HG03159 (cell line): ENCODE measurements at regions not wholly inside any gene's neighbourhood (a gene's known extent, or its start where the extent isn't known, plus 50 kb on each side); places are given as distances from the start of the nearest gene placed in this dataset.
"Not testable (repeated sequence)": the region's sequence is repeated elsewhere in the genome, so short reads cannot be mapped to it uniquely, and the experiment has no call there.

Experiments
- ATAC-seq: cut with Tn5 transposase; IDR thresholded peaks from one replicate; pipeline ENCODE4 v1.9.1; 2021; ENCODE audit warnings: mild to moderate bottlenecking, moderate library complexity; ENCODE audit not compliant: unreplicated experiment

DNA sequence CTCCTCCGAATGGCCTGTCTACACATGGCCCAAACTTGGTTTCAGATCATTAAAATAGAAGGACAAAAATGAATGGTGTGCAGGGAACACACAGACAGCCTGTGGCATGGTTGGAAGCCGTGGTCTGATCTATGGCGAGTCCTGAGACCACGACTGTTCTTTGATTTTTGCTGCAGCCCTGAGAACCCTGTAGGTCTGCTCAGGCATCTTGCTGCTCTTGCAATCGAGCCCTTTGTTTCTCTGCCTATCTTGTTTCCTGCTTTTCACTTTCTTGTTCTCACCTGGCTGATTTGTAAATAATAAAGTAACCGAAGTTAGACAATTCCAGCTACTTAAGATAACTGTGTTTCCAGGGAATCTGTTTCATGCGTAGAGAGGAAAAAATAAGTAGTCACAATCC is 54.1 kb upstream of the NBPF9 start:
- not testable (repeated sequence) for ATAC-seq

DNA sequence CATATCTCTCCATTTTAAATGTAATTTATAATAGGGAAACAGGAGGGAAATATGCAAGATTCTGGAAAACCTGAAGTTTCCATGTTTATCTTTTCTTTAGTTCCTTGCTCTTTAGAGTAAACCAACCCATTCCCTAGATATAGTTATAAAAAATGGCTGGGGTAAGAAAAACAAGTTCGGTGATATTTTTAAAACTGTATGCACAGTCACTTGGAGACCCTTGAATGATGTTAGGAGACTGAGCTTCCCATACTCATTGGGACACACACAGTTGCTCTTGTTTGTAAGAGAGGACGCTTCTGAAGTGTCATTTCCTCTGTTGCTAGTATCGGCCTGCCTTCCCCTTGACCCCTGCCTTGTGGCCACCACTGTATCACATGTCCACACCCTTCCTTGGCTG is 55.0 kb upstream of the NBPF9 start:
- ATAC-seq, result not testable (repeated sequence)

DNA sequence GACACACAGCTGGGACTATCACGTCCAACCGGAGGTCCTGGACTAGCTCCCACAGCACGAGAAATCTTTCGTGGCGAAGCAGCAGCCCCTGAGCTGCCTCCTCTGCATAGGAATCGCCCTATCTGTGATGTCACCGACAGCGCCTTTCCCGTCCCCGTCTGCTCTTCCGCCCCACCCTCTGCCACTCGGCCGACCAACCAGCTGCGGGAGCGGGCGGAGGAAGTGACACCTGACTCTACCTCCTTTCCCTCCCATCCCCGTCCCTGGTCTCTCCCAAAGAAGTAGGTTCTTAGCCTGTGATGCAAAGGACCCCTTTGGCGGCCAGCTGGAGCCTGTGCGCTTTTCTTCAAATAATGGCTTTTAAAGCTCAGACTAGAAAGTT is 59.7 kb upstream of the NBPF9 start:
- peak; percentile 56 for ATAC-seq

DNA sequence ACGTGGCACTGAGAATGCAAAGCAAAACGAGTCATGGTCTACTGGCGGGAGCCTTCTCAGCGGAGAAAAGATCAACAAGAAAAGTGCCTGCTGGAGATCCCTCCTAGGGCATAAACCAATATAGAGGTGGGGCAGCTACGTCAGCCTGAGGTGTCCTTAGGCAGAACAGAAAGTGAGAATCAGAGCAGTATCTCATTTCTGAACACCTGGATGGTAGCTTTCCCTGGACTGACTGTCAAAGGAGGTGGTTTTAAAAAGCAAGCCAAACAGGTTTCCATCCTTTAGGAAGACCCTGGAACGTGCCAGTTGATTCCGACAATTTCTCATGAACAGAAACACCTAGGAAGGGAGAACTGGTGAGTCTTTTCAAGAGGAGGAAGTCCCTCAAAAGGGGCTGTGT is 71.4 kb upstream of the NBPF9 start:
- ATAC-seq, result not testable (repeated sequence)

DNA sequence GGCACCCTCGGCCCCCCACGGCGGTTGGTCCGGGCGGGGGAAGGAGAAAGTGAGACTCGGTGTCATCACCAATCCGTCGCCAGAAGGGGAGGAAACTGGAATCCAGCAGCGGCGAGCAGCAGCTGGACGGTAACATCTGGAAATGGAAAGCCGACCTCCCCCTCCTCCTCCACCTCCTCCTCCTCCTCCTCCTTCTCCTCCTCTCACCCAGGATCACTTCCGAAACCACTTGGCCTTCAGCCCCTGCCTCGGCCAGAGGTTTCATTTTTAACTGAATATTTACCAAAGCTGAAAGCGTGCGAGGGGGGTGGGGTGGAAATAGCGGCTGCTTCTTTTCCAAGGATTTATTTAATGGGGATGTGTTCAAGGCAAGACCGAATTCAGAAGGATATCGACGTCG is 72.5 kb upstream of the NBPF9 start:
- ATAC-seq, result not testable (repeated sequence)

DNA sequence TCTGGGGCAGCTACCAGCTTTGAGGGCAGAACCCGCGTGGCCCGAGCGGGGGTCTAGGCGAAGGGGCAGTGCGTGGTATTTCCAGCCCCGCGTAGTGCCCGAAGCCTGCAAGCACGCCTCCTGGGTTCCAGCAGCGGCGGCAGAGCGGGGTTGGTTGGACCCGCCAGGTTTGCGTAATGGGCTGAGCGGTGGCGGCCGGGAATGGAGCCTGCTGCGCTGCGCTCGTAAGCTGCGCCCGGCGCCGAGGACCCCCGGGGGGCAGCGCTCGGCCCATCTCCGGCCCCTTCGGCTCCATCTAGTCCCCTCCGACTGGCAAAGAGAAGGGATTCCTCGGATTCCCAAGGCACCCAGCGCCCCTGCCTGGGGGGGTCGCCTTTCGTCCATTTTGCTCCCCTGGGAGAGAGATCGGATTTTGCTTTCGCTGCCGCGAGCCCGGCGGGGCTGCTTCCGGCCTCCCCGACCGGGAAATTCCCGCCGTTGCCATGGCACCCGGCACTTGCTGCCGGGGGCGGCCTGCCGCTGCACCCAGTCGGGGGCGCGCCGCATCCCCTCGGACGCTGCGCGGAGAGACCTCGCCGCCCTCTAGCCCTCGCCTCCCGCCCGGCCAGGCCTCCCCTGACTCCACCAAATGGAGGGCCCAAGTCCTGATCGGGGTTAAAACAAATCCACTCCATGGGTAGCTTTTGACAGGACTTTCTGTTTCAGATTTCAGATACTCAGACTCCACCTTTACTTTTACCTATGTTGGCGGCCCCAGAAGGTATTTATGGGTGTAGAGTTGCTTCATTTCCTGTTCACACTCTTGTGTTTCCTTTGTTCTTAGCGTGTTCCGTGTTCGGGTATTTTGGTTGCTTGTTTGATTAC is 73.3 kb upstream of the NBPF9 start:
- not testable (repeated sequence) for ATAC-seq

DNA sequence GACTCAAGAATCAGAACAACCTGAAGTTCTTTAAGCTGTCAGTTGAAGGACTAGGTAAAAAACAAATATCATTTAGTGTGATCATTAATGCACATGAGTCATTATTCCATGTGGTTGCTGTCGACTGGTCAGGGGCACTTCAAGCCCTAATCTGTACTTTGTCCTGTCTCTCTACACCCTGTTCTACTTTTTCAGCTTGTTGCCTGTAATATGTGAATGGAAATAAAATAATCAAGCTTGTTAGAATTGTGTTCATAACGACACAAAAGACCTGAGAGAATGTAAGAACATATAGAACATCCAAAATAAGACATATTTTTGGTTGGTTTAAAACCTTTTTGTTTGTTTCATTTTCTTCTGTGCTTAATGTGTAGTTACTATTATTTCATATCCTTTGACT is 87.4 kb upstream of the NBPF9 start:
- not testable (repeated sequence) for ATAC-seq

DNA sequence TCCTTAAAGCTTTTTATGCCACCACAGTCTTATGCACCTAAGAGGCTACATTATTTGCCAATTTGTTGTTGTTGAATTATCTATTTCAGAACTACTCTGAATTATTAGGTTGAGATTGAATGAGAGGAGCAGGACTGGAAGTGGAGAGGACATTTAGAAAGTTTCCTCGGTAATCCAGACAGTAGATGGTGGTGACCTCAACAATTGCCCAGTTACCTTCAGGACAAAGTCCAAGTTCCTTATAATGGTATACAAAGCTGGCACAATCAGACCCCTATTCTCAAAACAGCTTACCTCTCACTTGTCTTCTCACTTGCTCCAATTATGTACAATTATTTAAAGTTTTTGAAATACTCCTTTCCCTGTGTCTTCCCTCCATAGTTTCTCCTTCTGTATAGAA is 93.3 kb upstream of the NBPF9 start:
- not testable (repeated sequence) for ATAC-seq

DNA sequence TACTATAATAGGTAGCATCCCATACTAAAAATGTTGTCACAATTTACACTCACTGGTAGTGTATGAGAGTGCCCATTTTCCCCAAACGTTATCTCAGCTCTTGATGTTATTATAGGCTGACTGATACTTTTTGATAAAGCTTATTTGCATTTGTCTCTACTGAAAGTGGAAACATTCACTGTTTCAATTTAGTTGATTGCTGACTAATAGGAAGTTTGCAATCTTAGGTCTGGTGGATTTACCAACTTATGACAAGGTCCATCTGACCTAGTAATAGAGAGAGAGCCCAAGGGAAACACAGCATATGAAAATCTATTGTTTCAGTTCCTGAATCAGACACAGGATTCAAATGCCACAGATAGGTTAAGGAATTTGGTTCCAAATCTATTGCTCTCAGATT is 97.2 kb upstream of the NBPF9 start:
- ATAC-seq, result peak; percentile 76

DNA sequence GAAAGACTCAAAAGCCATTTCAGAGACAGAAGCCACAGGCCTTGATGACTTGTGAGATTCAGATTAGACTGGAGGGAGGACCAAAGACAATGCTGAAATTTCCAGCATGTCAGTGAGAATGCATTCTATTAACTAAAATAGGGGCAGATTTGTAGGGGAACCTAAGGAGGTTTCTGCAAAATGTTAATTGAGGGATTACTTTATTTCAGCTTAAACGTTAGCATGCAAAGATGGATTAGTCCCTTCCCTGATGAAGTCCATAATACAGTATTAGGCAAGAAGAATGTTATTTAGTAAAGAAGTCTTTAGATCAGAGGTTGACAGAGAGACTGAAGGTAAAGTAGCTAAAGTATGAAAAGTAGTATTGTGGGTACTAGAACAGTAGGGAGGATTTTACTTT is 98.9 kb upstream of the NBPF9 start:
- not testable (repeated sequence) for ATAC-seq

DNA sequence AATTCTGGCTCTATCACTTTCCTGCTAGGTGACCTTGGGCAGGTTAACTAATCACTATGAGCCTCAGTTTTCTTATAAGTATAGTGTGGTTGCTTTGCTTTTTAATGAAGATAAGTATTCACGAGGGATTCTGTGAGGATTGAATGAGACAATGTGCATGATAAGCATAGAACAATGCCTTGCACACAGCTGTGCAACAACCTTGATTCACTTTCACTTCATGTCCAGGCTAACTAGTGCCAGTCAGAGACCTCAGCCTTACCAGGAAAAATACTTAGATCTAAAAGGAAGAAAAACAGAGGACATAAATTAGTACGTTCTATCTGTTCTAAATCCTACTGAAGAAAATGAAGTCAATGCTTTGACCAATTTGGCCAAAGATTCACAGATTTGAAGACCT is 101.0 kb upstream of the NBPF9 start:
- not testable (repeated sequence) for ATAC-seq

DNA sequence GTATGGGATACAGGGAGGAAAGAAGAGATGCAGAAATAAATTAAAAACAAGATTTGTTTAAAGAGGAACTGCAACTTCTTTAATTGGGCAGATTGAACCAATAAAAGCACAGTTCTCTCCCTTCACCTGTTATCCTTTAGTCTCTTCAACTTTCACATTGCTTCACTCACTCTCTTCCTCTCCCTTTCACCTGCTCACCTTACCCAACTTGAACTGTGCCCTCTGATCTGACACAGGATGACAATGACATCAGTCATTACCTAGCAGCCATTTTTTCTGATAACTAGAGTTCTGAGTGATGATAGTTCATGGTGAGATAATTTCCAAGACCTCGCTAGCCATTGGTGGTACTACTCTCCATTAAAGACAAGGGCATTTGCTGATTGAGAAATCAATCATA is 105.5 kb upstream of the NBPF9 start:
- not testable (repeated sequence) for ATAC-seq

DNA sequence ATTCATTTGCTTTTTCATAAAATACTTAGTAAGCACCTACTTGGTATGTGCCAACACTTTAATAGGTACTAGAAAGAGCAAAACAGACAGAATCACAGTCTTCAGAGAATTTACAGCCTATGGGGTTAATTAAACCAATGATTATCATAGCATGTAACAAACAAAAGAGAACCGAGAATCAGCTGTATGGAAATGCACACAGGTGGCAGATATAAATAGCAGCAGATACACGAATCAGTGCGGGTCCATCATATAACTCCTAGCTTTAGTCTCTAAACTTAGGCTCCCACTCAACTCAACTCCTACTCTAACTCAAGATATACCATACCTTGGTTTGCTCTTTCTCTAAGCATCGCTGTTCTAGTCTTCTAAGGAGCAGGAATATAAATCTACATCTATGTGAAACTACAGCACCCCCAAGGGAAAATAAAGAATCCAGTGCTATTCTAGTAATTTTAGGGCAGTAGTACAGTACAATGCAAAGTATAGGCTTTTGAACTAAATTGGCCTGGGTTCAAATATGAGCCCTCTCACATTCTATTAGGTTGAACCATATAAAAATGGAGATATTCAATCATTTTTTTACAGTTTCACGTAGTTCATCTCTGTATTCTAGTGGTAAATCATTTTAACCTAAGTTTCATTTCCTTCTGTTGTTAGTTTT is 108.5 kb upstream of the NBPF9 start:
- ATAC-seq, result peak; percentile 80

DNA sequence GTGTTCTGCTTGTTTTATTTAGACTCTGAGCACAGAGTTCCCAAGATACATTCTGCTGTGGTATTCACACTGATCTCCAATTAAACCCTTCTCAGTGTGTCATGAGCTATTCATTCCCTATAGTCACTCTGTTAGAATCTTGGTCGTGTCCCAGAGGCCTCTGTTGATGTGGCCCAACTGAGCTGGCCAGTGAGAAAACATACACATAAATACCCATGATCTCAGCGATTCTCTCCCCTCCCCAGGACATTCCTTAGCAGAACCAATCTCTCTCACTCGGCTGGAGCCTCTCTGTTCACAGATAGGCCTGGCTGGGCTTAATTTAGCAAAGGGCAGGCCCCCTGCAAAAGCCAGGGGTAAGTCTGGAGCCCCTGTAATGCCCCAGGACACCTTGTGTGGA is 109.6 kb upstream of the NBPF9 start:
- ATAC-seq, result not testable (repeated sequence)

DNA sequence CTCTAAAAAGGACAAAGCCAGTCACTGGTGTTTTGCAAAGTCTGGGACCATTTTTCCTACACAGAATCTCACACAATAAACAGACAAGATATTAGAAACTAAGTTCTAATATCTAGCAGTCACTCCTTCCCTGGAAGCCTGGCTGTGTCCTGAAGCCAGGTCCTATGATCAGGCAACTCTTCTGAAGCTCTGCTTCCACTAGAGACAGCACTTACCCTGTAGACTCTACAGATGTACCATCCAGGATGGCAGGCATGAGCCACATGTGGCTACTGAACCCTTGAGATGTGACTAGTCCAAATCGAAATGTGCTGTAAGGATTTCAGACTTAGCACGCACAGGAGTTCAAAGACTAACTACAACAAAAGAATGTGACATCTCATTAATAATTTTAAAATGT is 110.3 kb upstream of the NBPF9 start:
- not testable (repeated sequence) for ATAC-seq

DNA sequence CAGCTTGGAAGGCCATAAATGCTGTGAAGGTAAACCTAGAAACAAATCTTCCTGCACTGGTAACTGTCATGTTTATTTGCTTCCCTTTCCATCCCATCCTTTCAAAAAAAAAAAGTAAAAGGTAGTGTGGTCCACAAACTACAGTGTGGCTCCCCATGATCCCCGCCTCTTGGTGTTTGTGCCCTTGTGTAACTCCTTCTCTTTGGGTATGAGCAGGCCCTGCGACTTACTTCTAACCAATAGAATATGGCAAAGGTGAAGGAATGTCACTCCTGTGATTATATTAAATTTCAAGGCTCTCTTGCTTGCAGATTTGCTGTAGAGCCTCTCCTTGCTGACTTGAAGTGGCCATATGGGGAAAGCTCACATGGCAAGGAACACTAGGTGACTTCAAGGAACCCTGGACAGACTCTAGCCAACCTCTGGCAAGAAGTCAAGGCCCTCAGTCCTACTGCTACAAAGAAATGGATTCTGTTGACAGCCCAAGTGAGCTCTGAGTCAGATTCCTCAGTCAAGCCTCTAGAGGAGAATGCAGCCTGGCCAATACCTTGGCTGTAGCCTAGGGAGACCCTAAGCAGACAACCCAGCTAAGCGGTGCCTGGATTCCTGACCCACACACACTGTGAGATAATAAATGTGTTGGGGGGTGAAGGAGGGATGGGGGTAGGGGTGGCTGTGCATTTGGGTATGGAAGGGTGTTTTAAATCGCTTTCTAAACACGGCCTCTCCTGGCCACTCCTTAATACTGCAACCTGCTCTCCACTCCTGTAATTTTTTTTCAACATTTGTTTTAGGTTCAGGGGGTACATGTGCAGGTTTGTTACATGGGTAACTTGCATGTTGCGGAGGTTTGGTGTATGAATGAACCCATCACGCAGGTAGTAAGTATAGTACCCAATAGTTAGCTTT is 115.0 kb upstream of the NBPF9 start:
- ATAC-seq, result not testable (repeated sequence)

DNA sequence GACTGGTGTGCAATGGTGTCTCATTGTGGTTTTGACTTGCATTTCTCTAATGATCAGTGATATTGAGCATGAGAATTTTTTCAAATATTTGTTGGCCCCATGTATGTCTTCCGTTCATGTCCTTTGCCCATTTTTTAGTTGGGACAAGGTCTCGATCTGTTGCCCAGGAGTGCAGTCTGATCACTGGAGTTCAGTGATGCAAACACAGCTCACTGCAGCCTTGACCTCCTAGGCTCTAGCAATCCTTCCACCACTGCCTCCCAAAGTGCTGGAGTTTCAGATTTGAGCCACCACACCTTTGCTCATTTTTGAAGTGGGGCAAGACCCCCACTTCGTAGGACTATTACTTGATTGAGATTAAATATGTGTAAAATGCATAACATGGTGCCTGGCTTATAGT is 116.2 kb upstream of the NBPF9 start:
- ATAC-seq, result not testable (repeated sequence)

DNA sequence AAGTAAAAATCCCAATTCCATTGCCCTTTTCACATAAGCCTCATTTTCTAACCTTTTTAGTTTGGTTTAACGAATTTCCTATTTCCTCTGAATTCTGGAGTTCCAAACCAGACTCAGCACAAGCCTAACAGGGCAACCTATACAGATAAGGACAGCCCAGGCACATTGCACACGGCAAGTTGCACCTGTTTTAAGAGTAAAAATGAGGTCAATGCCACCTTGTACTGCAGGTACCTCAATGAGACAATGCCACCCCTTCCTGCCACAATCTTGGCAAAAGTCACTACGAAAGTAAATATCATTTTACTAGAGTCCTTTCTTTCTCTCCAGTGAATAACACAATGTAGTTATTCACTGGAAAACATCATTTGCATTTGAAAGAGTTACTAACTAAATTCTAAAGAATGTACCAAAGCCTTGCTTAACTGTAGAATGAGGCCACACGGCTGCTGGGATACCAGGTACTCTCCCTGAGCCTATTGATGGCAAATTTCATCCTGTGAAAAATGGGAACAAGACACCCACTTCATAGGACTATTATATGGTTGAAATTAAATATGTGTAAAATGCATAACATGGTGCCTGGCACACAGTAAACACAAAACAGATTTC is 117.2 kb upstream of the NBPF9 start:
- not testable (repeated sequence) for ATAC-seq

DNA sequence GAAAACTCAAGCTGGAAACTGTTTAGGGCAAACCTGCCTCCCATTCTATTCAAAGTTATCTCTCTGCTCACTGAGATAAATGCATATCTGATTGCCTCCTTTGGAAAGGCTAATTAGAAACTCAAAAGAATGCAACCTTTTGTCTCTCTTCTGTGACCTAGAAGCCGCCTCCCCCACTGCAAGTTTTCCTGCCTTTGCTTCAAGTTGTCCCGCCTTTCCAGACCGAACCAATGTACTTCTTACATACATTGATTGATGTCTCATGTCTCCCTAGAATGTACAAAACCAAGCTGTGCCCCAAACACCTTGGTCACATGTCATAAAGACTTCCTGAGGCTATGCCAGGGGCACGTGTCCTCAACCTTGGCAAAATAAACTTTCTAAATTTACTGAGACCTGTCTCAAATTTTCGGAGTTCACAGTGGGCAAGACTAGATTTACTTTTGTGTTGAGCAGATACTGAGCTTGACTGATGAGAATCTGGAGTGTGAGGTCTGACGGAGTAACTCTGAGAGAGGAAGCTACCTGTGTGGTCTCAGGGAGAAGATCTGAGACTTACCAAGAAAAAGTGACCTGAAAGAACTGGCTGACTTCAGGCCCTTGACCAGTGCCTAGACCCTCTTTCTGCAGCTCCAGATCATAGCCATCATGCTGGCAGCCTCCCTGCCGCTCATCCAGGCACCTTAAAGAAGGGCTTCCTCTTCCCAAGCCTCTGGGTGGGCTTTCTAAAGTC is 124.7 kb upstream of the NBPF9 start:
- ATAC-seq, result not testable (repeated sequence)
